HepG2 (cell line): ENCODE measurements at regions not wholly inside any gene's neighbourhood (a gene's known extent, or its start where the extent isn't known, plus 50 kb on each side); places are given as distances from the start of the nearest gene placed in this dataset.

Experiments used
- ATRX ChIP-seq: sonication (generic); formaldehyde crosslinking; IDR thresholded peaks from 2 replicates; pipeline ENCODE4 v1.4.0; 2020; ENCODE audit warnings: missing genetic modification reagents, borderline replicate concordance
- BRF2 ChIP-seq: sonication (generic); formaldehyde crosslinking; IDR thresholded peaks from 2 replicates; pipeline ENCODE4 v1.8.1; 2022; ENCODE audit warnings: mild to moderate bottlenecking, missing genetic modification reagents
- CAMTA2 ChIP-seq: sonication (generic); formaldehyde crosslinking; IDR thresholded peaks from 2 replicates; pipeline ENCODE4 v1.4.0; 2020; ENCODE audit warnings: mild to moderate bottlenecking, missing genetic modification reagents, borderline replicate concordance
- CCAR2 ChIP-seq: fragments of 200-400 bp; formaldehyde crosslinking; optimal IDR thresholded peaks from 2 replicates; pipeline ENCODE3; 2018; ENCODE audit warnings: low read depth, mild to moderate bottlenecking, low read length, moderate library complexity
- DNMT3B ChIP-seq: conservative IDR thresholded peaks from 2 replicates; pipeline ENCODE4 v1.6.1; 2016; ENCODE audit warnings: missing biosample characterization, control low read depth
- FOXM1 ChIP-seq: sonication (generic); formaldehyde crosslinking; IDR thresholded peaks from 2 replicates; pipeline ENCODE4 v1.5.0; 2020; ENCODE audit warnings: missing genetic modification reagents
- HES4 ChIP-seq: sonication (generic); formaldehyde crosslinking; IDR thresholded peaks from 2 replicates; pipeline ENCODE4 v1.9.0; 2021; ENCODE audit warnings: mild to moderate bottlenecking, missing genetic modification reagents, borderline replicate concordance
- NFKBIZ ChIP-seq: IDR thresholded peaks from 2 replicates; pipeline ENCODE4 v1.6.1; 2018; ENCODE audit warnings: missing genetic modification reagents, missing compliant biosample characterization
- ZNF142 ChIP-seq: sonication (generic); formaldehyde crosslinking; IDR thresholded peaks from 2 replicates; pipeline ENCODE4 v1.4.0; 2020; ENCODE audit warnings: missing genetic modification reagents
- ZNF18 ChIP-seq: sonication (generic); formaldehyde crosslinking; IDR thresholded peaks from 2 replicates; pipeline ENCODE4 v1.8.0; 2022; ENCODE audit warnings: mild to moderate bottlenecking, missing genetic modification reagents; ENCODE audit not compliant: insufficient replicate concordance
- ZNF674 ChIP-seq: sonication (generic); formaldehyde crosslinking; IDR thresholded peaks from 2 replicates; pipeline ENCODE4 v1.5.0; 2020; ENCODE audit warnings: low read depth, mild to moderate bottlenecking, missing genetic modification reagents
- ZNF713 ChIP-seq: sonication (generic); formaldehyde crosslinking; IDR thresholded peaks from 2 replicates; pipeline ENCODE4 v1.4.0; 2020; ENCODE audit warnings: mild to moderate bottlenecking, missing genetic modification reagents
- ZNF788 ChIP-seq: sonication (generic); formaldehyde crosslinking; IDR thresholded peaks from 2 replicates; pipeline ENCODE4 v1.5.0; 2020; ENCODE audit warnings: mild to moderate bottlenecking, missing genetic modification reagents, borderline replicate concordance
- ZSCAN9 ChIP-seq: IDR thresholded peaks from 2 replicates; pipeline ENCODE4 v1.6.1; 2016; ENCODE audit warnings: borderline replicate concordance
- TF ChIP-seq, protein P1 (sequence below): sonication (generic); formaldehyde crosslinking; IDR thresholded peaks from 2 replicates; pipeline ENCODE4 v1.4.0; 2020; ENCODE audit warnings: mild to moderate bottlenecking, missing genetic modification reagents
- TF ChIP-seq, protein P2 (sequence below): IDR thresholded peaks from 2 replicates; pipeline ENCODE4 v1.6.1; 2012; ENCODE audit warnings: low read depth, low read length, improper control_type of control experiment

DNA sequence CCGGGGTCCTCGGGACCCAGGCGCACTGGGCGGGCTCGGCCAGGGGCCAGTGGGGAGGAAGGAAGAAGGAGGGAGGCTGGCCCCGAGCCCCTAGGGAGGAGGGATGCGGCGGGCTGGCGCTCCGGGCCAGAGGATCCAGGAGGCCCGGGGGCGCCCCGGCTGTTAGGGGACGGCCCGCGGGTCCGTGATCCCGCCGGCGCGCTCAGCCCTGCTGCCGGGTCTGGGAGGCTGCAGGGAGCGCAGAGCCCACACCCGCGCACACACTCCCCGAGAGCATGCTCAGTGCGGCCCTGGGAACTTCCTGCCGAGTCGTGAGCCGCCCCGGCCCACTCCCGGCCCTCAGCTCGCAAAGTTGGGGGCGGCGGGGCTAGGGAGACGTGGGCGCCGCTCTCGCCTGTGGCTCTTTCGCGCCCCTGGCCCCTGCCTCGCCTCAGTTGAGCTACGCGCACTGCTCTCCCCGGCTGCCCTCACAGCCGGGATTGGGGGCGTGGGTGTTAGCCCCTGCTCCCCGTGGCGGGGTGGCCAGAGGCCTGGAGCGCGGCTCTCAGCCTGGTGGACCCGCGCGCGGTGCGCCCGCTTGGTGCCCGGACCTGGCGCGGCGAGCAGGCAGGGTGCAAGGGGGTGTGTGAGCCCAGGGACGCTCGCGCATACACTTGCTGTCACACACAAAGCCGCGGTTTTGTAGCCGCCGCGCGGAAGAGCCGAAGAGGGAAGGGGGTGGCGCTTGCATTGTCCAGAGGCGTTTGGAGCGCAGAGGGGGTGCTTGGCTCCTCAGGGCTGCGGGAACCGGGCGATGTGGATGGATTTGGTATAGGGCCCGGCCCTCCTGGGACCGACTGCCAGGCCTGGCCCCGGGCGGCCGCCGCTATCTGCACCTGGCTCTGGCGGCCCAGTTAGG lies 132.9 kb upstream of the MGAT5 start (continued):
- TF ChIP-seq CCAR2 = no peak
- 0 out of 2 replicates have a peak, but pooled peaks have one; percentile 52 for TF ChIP-seq ZSCAN9
- no peak for TF ChIP-seq FOXM1 (CRISPR knock-in tag)
- TF ChIP-seq HES4 = no peak
- TF ChIP-seq, protein P1, sequence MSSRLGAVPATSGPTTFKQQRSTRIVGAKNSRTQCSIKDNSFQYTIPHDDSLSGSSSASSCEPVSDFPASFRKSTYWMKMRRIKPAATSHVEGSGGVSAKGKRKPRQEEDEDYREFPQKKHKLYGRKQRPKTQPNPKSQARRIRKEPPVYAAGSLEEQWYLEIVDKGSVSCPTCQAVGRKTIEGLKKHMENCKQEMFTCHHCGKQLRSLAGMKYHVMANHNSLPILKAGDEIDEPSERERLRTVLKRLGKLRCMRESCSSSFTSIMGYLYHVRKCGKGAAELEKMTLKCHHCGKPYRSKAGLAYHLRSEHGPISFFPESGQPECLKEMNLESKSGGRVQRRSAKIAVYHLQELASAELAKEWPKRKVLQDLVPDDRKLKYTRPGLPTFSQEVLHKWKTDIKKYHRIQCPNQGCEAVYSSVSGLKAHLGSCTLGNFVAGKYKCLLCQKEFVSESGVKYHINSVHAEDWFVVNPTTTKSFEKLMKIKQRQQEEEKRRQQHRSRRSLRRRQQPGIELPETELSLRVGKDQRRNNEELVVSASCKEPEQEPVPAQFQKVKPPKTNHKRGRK (CRISPR knock-in tag) = no peak
- TF ChIP-seq ZNF674 = no peak
- 0 out of 2 replicates have a peak, but pooled peaks have one; percentile 21 for TF ChIP-seq ZNF142 (CRISPR knock-in tag)
- TF ChIP-seq BRF2 (CRISPR knock-in tag) = peak; percentile 34; the same call in 1 of the 2 replicates
- TF ChIP-seq, protein P2, sequence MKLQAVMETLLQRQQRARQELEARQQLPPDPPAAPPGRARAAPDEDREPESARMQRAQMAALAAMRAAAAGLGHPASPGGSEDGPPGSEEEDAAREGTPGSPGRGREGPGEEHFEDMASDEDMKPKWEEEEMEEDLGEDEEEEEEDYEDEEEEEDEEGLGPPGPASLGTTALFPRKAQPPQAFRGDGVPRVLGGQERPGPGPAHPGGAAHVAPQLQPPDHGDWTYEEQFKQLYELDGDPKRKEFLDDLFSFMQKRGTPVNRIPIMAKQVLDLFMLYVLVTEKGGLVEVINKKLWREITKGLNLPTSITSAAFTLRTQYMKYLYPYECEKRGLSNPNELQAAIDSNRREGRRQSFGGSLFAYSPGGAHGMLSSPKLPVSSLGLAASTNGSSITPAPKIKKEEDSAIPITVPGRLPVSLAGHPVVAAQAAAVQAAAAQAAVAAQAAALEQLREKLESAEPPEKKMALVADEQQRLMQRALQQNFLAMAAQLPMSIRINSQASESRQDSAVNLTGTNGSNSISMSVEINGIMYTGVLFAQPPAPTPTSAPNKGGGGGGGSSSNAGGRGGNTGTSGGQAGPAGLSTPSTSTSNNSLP = no peak
- peak; percentile 56; the same call in 1 of the 2 replicates for TF ChIP-seq ZNF788 (CRISPR knock-in tag)
- no peak for TF ChIP-seq ATRX (CRISPR knock-in tag)
- no peak for TF ChIP-seq ZNF713 (CRISPR knock-in tag)
- no peak for TF ChIP-seq ZNF18 (CRISPR knock-in tag)
- no peak; the same call in 1 of the 2 replicates for TF ChIP-seq NFKBIZ (CRISPR knock-in tag)
- no peak for TF ChIP-seq DNMT3B (CRISPR knock-in tag)
- no peak for TF ChIP-seq CAMTA2 (CRISPR knock-in tag)
